Coronary artery (tissue), 2 donors: ENCODE measurements at regions not wholly inside any gene's neighbourhood (a gene's known extent, or its start where the extent isn't known, plus 50 kb on each side); places are given as distances from the start of the nearest gene placed in this dataset.

Experiments used
- DNase-seq: peaks from one replicate; pipeline ENCODE4 v3.0.0-alpha.2; 2017; ENCODE audit warnings: low spot score
- H3K27ac ChIP-seq, 2 donors: fragments of 200-600 bp; sonication (generic); one replicate each; pipeline ENCODE4 v1.5.1; 2016 to 2019
- H3K4me3 ChIP-seq: fragments of 200-600 bp; sonication (generic); 2 replicates; pipeline ENCODE4 v1.5.1; 2016; ENCODE audit warnings: mild to moderate bottlenecking, moderate library complexity
- CTCF ChIP-seq: fragments of 200-600 bp; sonication (generic); IDR thresholded peaks from one replicate; pipeline ENCODE4 v1.5.1; 2019; ENCODE audit warnings: antibody characterized with exemption

- no peak for TF ChIP-seq CTCF
- DNase-seq, result no peak
- no peak overlapping the region for H3K27ac ChIP-seq
- H3K4me3 ChIP-seq, result no peak overlapping the region
Observed at GRCh38 chr2:239626961-239627592, 226.3 kb upstream of the HDAC4 start.

GRCh38 chr2:239625971-239626734 lies 225.3 kb upstream of the HDAC4 start:
- Histone ChIP-seq H3K4me3 (no peak overlapping the region), H3K27ac (no peak overlapping the region)
- no peak for TF ChIP-seq CTCF
- no peak for DNase-seq

GRCh38 chr2:239625156-239625845 lies 224.5 kb upstream of the HDAC4 start:
- Histone ChIP-seq H3K27ac (no peak overlapping the region), H3K4me3 (no peak overlapping the region)
- no peak for DNase-seq
- no peak for TF ChIP-seq CTCF

GRCh38 chr2:239621611-239622010 lies 220.8 kb upstream of the HDAC4 start:
- no peak for TF ChIP-seq CTCF
- Histone ChIP-seq H3K27ac (no peak overlapping the region), H3K4me3 (no peak overlapping the region)
- DNase-seq, result no peak

GRCh38 chr2:239619369-239619768 lies 218.5 kb upstream of the HDAC4 start:
- Histone ChIP-seq H3K4me3 (no peak overlapping the region), H3K27ac (no peak overlapping the region)
- DNase-seq, result no peak
- TF ChIP-seq CTCF, result no peak

GRCh38 chr2:239616729-239617128 lies 215.9 kb upstream of the HDAC4 start:
- Histone ChIP-seq H3K4me3 (no peak overlapping the region), H3K27ac (no peak overlapping the region)
- DNase-seq, result no peak
- no peak for TF ChIP-seq CTCF
